ENCODE measurements at regions not wholly inside any gene's neighbourhood (a gene's known extent, or its start where the extent isn't known, plus 50 kb on each side); places are given as distances from the start of the nearest gene placed in this dataset.

DNA sequence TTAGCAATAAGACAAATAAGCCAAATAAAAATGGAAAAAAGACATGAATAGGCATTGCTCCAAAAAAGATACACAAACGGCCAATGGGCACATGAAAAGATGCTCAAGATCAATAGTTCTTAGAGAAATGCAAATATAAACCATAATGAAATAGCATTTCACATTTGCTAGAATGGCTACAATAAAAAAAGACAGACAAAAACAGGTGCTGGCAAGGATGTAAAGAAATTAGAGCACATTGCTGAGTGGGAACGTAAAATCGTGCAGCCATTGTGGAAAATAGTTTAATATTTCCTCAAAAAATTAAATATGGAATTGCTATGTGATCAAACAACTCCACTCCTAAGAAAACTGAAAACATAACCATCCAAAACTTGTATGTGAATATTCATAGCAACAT lies 160.0 kb upstream of the SPATS2L start:
- no peak for TF ChIP-seq POLR2A (IDR thresholded peaks at IDR 0.05)
- TF ChIP-seq, protein P1, sequence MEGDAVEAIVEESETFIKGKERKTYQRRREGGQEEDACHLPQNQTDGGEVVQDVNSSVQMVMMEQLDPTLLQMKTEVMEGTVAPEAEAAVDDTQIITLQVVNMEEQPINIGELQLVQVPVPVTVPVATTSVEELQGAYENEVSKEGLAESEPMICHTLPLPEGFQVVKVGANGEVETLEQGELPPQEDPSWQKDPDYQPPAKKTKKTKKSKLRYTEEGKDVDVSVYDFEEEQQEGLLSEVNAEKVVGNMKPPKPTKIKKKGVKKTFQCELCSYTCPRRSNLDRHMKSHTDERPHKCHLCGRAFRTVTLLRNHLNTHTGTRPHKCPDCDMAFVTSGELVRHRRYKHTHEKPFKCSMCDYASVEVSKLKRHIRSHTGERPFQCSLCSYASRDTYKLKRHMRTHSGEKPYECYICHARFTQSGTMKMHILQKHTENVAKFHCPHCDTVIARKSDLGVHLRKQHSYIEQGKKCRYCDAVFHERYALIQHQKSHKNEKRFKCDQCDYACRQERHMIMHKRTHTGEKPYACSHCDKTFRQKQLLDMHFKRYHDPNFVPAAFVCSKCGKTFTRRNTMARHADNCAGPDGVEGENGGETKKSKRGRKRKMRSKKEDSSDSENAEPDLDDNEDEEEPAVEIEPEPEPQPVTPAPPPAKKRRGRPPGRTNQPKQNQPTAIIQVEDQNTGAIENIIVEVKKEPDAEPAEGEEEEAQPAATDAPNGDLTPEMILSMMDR (IDR thresholded peaks at IDR 0.05 in 4 of 5, conservative IDR thresholded peaks at IDR 0.05 in 1 of 5), result no peak
